Transverse colon (tissue), 4 donors: ENCODE measurements at regions not wholly inside any gene's neighbourhood (a gene's known extent, or its start where the extent isn't known, plus 50 kb on each side); places are given as distances from the start of the nearest gene placed in this dataset.

Source experiments
- DNase-seq: peaks from one replicate; pipeline ENCODE4 v3.0.0-alpha.2; 2019
- H3K27ac ChIP-seq, 4 donors: fragments of 200-600 bp; sonication (generic); 2 replicates each; pipeline ENCODE4 v1.5.1; 2016 to 2018; ENCODE audit warnings: inconsistent platforms in 4 of 4
- H3K27me3 ChIP-seq: fragments of 200-600 bp; sonication (generic); 2 replicates; pipeline ENCODE4 v1.5.1; 2017; ENCODE audit warnings: inconsistent platforms
- H3K36me3 ChIP-seq, 4 donors: fragments of 200-600 bp; sonication (generic); 2 replicates each; pipeline ENCODE4 v1.5.1; 2017 to 2019; ENCODE audit warnings: inconsistent platforms in 4 of 4
- H3K4me1 ChIP-seq, 4 donors: fragments of 200-600 bp; sonication (generic); 2 replicates each; pipeline ENCODE4 v1.5.1; 2017 to 2020; ENCODE audit warnings: inconsistent platforms in 4 of 4
- H3K4me3 ChIP-seq, 4 donors: fragments of 200-600 bp; sonication (generic); 1 replicate in 1 of 4; 2 replicates in 3 of 4; pipeline versions ENCODE4 v1.5.1 to v1.6.1; 2017 to 2019; ENCODE audit warnings: inconsistent platforms in 4 of 4
- H3K9me3 ChIP-seq, 2 donors: fragments of 200-600 bp; sonication (generic); 2 replicates each; pipeline ENCODE4 v1.5.1; 2017 to 2019; ENCODE audit warnings: inconsistent platforms in 2 of 2
- CTCF ChIP-seq, 5 experiments: fragments of 200-600 bp in 3 of 5; fragments of 450-650 bp in 2 of 5; sonication (generic) in 3 of 5; IDR thresholded peaks; 1 replicate in 2 of 5; 2 replicates in 3 of 5; pipeline ENCODE4 v1.5.1; 2016 to 2017; ENCODE audit warnings: antibody characterized with exemption in 5 of 5, inconsistent platforms in 3 of 5, mild to moderate bottlenecking in 2 of 5, moderate library complexity in 1 of 5
- EP300 ChIP-seq: sonication (generic); formaldehyde crosslinking; IDR thresholded peaks from one replicate; pipeline ENCODE4 v1.6.1; 2017; ENCODE audit warnings: antibody characterized with exemption, low read depth
- POLR2A ChIP-seq: fragments of 450-650 bp; IDR thresholded peaks from one replicate; pipeline ENCODE4 v1.6.1; 2016; ENCODE audit warnings: antibody characterized with exemption, mild to moderate bottlenecking, moderate library complexity
- POLR2AphosphoS5 ChIP-seq, 3 donors: sonication (generic); formaldehyde crosslinking; IDR thresholded peaks; one replicate each; pipeline ENCODE4 v1.6.1; 2016; ENCODE audit warnings: antibody characterized with exemption in 3 of 3
- WGBS, 2 donors: methylation state at CpG; one replicate each; pipeline ENCODE4 v1.1.5; 2018; ENCODE audit warnings: low coverage in 1 of 2; 5-methylcytosine and 5-hydroxymethylcytosine counted together
- in situ Hi-C, 4 donors: fragments of 200-750 bp; cut with MboI; loops; one replicate each; pipeline versions ENCODE4 v1.15.0 to v1.15.1; 2017; ENCODE audit warnings: low sequenced_read_pairs in 3 of 4, low pct_ligation_motif_present in 1 of 4, low pct_unique_long_range_greater_than_20kb in 1 of 4
- intact Hi-C: fragments of 100-400 bp; cut with DNase I; formaldehyde crosslinking; loops from one replicate; pipeline ENCODE4 v1.15.1; 2023; ENCODE audit warnings: low total_unique reads

- peak overlapping the region; percentile 44 to 64 (median 60) for H3K27ac ChIP-seq
- H3K27me3 ChIP-seq = no peaks in the 10 kb centered on the region
- peaks cover 0 to 6% (median 0%) of the 10 kb centered on the region in 4 donors for H3K4me1 ChIP-seq
- intact Hi-C loops = no loop called here
- DNase-seq = peak; percentile 56
- 41 to 75% methylated on average over 2 to 4 of the region's 4 CpGs for WGBS, 2 donors
- H3K9me3 ChIP-seq = no peaks in the 10 kb centered on the region
- H3K4me3 ChIP-seq = no peak overlapping the region
- no peaks in the 10 kb centered on the region for H3K36me3 ChIP-seq
- in situ Hi-C loops = no loop called here
- TF ChIP-seq POLR2A (no peak), CTCF (IDR thresholded peaks at IDR 0.05) (peak in 1 of 5 experiments; percentile 35), POLR2AphosphoS5 (IDR thresholded peaks at IDR 0.05) (peak in 1 of 3 donors; percentile 13), EP300 (no peak)
Observed at GRCh38 chr13:106649495-106649894, 81.6 kb upstream of the ARGLU1 start.

GRCh38 chr13:106640515-106640914, 72.6 kb upstream of the ARGLU1 start:
- intact Hi-C loops = no loop called here
- Histone ChIP-seq H3K4me1 (no peaks in the 10 kb centered on the region), H3K9me3 (no peaks in the 10 kb centered on the region), H3K36me3 (no peaks in the 10 kb centered on the region), H3K4me3 (no peak overlapping the region), H3K27ac (no peak overlapping the region), H3K27me3 (no peaks in the 10 kb centered on the region)
- TF ChIP-seq CTCF (IDR thresholded peaks at IDR 0.05) (no peak), POLR2AphosphoS5 (IDR thresholded peaks at IDR 0.05) (no peak), EP300 (no peak), POLR2A (no peak)
- 87 to 100% methylated on average over 3 to 5 of the region's 5 CpGs for WGBS, 2 donors
- in situ Hi-C loops = no loop called here
- no peak for DNase-seq

GRCh38 chr13:106637519-106637918, 69.6 kb upstream of the ARGLU1 start:
- intact Hi-C loops = no loop called here
- in situ Hi-C loops = no loop called here
- H3K36me3 ChIP-seq = no peaks in the 10 kb centered on the region
- no peaks in the 10 kb centered on the region for H3K4me1 ChIP-seq
- H3K4me3 ChIP-seq = no peak overlapping the region
- no peaks in the 10 kb centered on the region for H3K27me3 ChIP-seq
- 96 to 100% methylated on average over 1 to 2 of the region's 2 CpGs for WGBS, 2 donors
- no peak overlapping the region for H3K27ac ChIP-seq
- DNase-seq = no peak
- no peaks in the 10 kb centered on the region for H3K9me3 ChIP-seq
- TF ChIP-seq EP300 (no peak), POLR2A (no peak), POLR2AphosphoS5 (IDR thresholded peaks at IDR 0.05) (no peak)

- TF ChIP-seq POLR2A (no peak), POLR2AphosphoS5 (IDR thresholded peaks at IDR 0.05) (no peak), CTCF (IDR thresholded peaks at IDR 0.05) (no peak), EP300 (no peak)
- Histone ChIP-seq H3K27ac (no peak overlapping the region), H3K27me3 (no peaks in the 10 kb centered on the region), H3K4me1 (no peaks in the 10 kb centered on the region), H3K4me3 (no peak overlapping the region), H3K9me3 (no peaks in the 10 kb centered on the region), H3K36me3 (no peaks in the 10 kb centered on the region)
- DNase-seq = no peak
- intact Hi-C loops = no loop called here
- in situ Hi-C loops = no loop called here
- 76 to 93% methylated on average over 3 of the region's 3 CpGs for WGBS, 2 donors
Observed at GRCh38 chr13:106636492-106636891, 68.6 kb upstream of the ARGLU1 start.

- Histone ChIP-seq H3K27ac (no peak overlapping the region), H3K9me3 (no peaks in the 10 kb centered on the region), H3K4me3 (no peak overlapping the region), H3K4me1 (no peaks in the 10 kb centered on the region), H3K27me3 (no peaks in the 10 kb centered on the region), H3K36me3 (no peaks in the 10 kb centered on the region)
- no peak for DNase-seq
- WGBS, 2 donors = 83 to 87% methylated on average over 7 to 8 of the region's 9 CpGs
- in situ Hi-C loops = no loop called here
- TF ChIP-seq CTCF (IDR thresholded peaks at IDR 0.05) = no peak
- TF ChIP-seq EP300 = no peak
- TF ChIP-seq POLR2AphosphoS5 (IDR thresholded peaks at IDR 0.05) = no peak
- no peak for TF ChIP-seq POLR2A
- intact Hi-C loops = no loop called here
Observed at GRCh38 chr13:106635616-106636015, 67.7 kb upstream of the ARGLU1 start.
